Hepatocyte (in vitro differentiated cells): ENCODE measurements at regions not wholly inside any gene's neighbourhood (a gene's known extent, or its start where the extent isn't known, plus 50 kb on each side); places are given as distances from the start of the nearest gene placed in this dataset.

Source experiments
- CTCF ChIP-seq: fragments of 200-600 bp; sonication (generic); IDR thresholded peaks from 2 replicates; pipeline ENCODE4 v1.5.1; 2016; ENCODE audit warnings: antibody characterized with exemption, mild to moderate bottlenecking; ENCODE audit not compliant: poor library complexity
- EZH2 ChIP-seq: fragments of 200-600 bp; sonication (generic); IDR thresholded peaks from 2 replicates; pipeline ENCODE4 v1.6.1; 2016; ENCODE audit warnings: antibody characterized with exemption, mild to moderate bottlenecking, borderline replicate concordance

DNA sequence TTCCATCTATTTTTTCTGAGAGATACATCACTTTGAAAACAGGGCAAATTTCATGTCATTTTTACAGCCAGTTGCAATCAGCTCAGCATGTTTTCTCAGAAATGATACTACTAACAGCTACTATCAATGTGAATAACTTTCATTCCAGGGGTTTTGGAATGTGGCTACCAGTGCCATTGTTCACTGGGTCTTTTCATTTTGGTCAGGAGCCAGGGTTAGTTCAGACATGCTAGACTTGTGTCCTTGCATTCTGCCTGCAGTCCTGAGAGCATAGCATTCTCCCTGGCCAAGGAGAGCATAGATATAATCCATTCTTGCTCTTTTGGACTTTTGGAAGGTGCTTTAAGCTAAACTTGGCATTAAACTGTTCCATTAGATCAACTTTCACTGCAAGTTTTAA is 160.9 kb upstream of the NEBL start:
- TF ChIP-seq CTCF (no peak), EZH2 (no peak)
